NT2/D1 (cell line): ENCODE measurements at regions not wholly inside any gene's neighbourhood (a gene's known extent, or its start where the extent isn't known, plus 50 kb on each side); places are given as distances from the start of the nearest gene placed in this dataset.

Experiments
- SUZ12 ChIP-seq: IDR thresholded peaks from 2 replicates; pipeline ENCODE4 v1.6.1; 2011; ENCODE audit not compliant: insufficient read length, insufficient read depth; ENCODE audit errors: extremely low read depth
- YY1 ChIP-seq: IDR thresholded peaks from 2 replicates; pipeline ENCODE4 v1.6.1; 2011; ENCODE audit not compliant: insufficient read length, insufficient read depth
- ZNF274 ChIP-seq: IDR thresholded peaks from 2 replicates; pipeline ENCODE4 v1.6.1; 2011; ENCODE audit warnings: mild to moderate bottlenecking, low read depth, low read length

GRCh38 chr6:112744827-112745226, 397.7 kb downstream of the RFPL4B start:
- TF ChIP-seq YY1 (no peak), SUZ12 (no peak), ZNF274 (no peak)
